ENCODE measurements at regions not wholly inside any gene's neighbourhood (a gene's known extent, or its start where the extent isn't known, plus 50 kb on each side); places are given as distances from the start of the nearest gene placed in this dataset.
A peak's percentile ranks its signal among the peaks of the same experiment; 100 is the strongest.

DNA sequence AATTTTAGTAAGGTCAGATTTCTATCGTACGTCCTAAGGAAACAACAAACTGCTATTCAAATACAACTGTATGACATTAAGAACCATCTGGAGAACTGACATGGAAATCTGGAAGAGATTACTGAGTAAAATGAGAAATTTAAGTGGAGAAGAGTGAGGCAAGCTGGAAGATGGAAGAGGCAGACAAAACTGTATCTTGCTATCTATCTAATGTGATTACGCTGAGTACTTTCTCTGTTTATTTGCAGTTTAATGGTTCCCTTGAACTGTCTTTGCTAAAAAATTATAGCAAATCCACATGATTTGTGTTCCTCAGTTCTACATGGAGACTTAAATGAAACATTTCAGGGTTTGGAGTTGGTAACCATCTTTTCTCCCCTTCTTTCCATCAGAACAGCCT, 927.1 kb upstream of the MBL2 start:
- no peak overlapping the region for H3K4me3 ChIP-seq (ENCODE audit: low read length)
- no peaks in the 10 kb centered on the region for H3K79me2 ChIP-seq (replicated peaks; ENCODE audit: insufficient read depth, low read length)
- no peaks in the 10 kb centered on the region for H3K9me2 ChIP-seq (ENCODE audit: insufficient read depth, low read length)
- H3F3A ChIP-seq (ENCODE audit: insufficient read depth, low read length, poor library complexity, severe bottlenecking): no peaks in the 10 kb centered on the region
- H2AFZ ChIP-seq (ENCODE audit: low read depth, low read length): no peak overlapping the region
- no peaks in the 10 kb centered on the region for H3K9me3 ChIP-seq (ENCODE audit: low read length)
- H3K36me3 ChIP-seq (ENCODE audit: insufficient read depth, low read length): no peaks in the 10 kb centered on the region
- TF ChIP-seq EZH2 (IDR thresholded peaks at IDR 0.05; ENCODE audit: borderline replicate concordance, insufficient read depth, low read length, poor library complexity, severe bottlenecking) (no peak), TAF1 (IDR thresholded peaks at IDR 0.05; ENCODE audit: low read depth) (no peak), MXI1 (conservative IDR thresholded peaks at IDR 0.05; ENCODE audit: poor library complexity, severe bottlenecking) (no peak), REST (IDR thresholded peaks at IDR 0.05; ENCODE audit: borderline replicate concordance) (no peak)
- peak overlapping the region; percentile 8 for H3K27ac ChIP-seq (ENCODE audit: low read length)
- no peaks in the 10 kb centered on the region for H4K20me1 ChIP-seq (ENCODE audit: insufficient read depth)
- H3K9ac ChIP-seq (ENCODE audit: low read length): no peak overlapping the region
- no peaks in the 10 kb centered on the region for H3K27me3 ChIP-seq (ENCODE audit: insufficient read depth, low read depth, low read length)
- H3K4me2 ChIP-seq (ENCODE audit: low read length): no peak overlapping the region

- Histone ChIP-seq H3K9ac (ENCODE audit: low read length) (no peak overlapping the region), H3K4me2 (ENCODE audit: low read length) (no peak overlapping the region), H3K79me2 (replicated peaks; ENCODE audit: insufficient read depth, low read length) (no peaks in the 10 kb centered on the region), H3K4me3 (ENCODE audit: low read length) (no peak overlapping the region), H3K27me3 (ENCODE audit: insufficient read depth, low read depth, low read length) (no peaks in the 10 kb centered on the region), H3F3A (ENCODE audit: insufficient read depth, low read length, poor library complexity, severe bottlenecking) (no peaks in the 10 kb centered on the region), H3K36me3 (ENCODE audit: insufficient read depth, low read length) (no peaks in the 10 kb centered on the region), H3K27ac (ENCODE audit: low read length) (no peak overlapping the region), H4K20me1 (ENCODE audit: insufficient read depth) (no peaks in the 10 kb centered on the region), H3K9me3 (ENCODE audit: low read length) (no peaks in the 10 kb centered on the region), H2AFZ (ENCODE audit: low read depth, low read length) (no peak overlapping the region), H3K9me2 (ENCODE audit: insufficient read depth, low read length) (no peaks in the 10 kb centered on the region)
- no peak for TF ChIP-seq CTCF (IDR thresholded peaks at IDR 0.05; ENCODE audit: poor library complexity, severe bottlenecking)
- TF ChIP-seq RAD21 (conservative IDR thresholded peaks at IDR 0.05): no peak
- TF ChIP-seq SMC3 (conservative IDR thresholded peaks at IDR 0.05; ENCODE audit: poor library complexity): no peak
- TF ChIP-seq EP300 (conservative IDR thresholded peaks at IDR 0.05; ENCODE audit: poor library complexity, severe bottlenecking): no peak
- no peak for TF ChIP-seq POLR2AphosphoS5 (IDR thresholded peaks at IDR 0.05)
- TF ChIP-seq TAF1 (IDR thresholded peaks at IDR 0.05; ENCODE audit: low read depth): no peak
- TF ChIP-seq EZH2 (IDR thresholded peaks at IDR 0.05; ENCODE audit: borderline replicate concordance, insufficient read depth, low read length, poor library complexity, severe bottlenecking): no peak
- TF ChIP-seq MXI1 (conservative IDR thresholded peaks at IDR 0.05; ENCODE audit: poor library complexity, severe bottlenecking): no peak
- TF ChIP-seq REST (IDR thresholded peaks at IDR 0.05; ENCODE audit: borderline replicate concordance): no peak
Measured at GRCh38 chr10:53699231-53699630, 926.6 kb upstream of the MBL2 start.
